ENCODE measurements at regions not wholly inside any gene's neighbourhood (a gene's known extent, or its start where the extent isn't known, plus 50 kb on each side); places are given as distances from the start of the nearest gene placed in this dataset.
A peak's percentile ranks its signal among the peaks of the same experiment; 100 is the strongest.
"Not testable (repeated sequence)": the region's sequence is repeated elsewhere in the genome, so short reads cannot be mapped to it uniquely, and the experiment has no call there.

DNA sequence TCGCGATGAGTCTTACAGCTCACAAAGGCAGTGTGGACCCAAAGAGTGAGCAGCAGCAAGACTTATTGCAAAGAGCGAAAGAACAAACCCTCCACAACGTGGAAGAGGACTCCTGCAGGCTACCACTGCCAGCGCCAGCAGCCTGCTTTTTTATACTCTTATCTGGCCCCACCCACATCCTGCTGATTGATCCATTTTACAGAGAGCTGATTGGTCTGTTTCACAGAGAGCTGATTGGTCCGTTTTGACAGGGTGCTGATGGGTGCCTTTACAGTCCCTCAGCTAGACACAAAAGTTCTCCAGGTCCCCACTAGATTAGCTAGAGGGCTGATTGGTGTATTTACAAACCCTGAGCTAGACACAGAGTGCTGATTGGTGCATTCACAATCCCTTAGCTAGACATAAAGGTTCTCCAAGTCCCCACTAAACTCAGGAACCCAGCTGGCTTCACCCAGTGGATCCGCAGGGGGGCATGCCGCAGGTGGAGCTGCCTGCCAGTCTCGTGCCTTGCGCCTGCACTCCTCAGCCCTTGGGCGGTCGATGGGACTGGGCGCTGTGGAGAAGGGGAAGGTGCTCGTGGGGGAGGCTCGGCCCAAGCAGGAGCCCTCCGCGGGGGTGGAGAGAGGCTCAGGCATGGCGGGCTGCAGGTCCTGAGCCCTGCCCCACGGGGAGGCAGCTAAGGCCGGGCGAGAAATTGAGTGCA lies 75.7 kb downstream of the QDPR start:
- not testable (repeated sequence) for DNase-seq (ENCODE audit: low read depth in 2 of 2)

GRCh38 chr4:17433827-17434226 lies 78.1 kb downstream of the QDPR start:
- DNase-seq (ENCODE audit: low read depth in 2 of 2) = no peak

DNA sequence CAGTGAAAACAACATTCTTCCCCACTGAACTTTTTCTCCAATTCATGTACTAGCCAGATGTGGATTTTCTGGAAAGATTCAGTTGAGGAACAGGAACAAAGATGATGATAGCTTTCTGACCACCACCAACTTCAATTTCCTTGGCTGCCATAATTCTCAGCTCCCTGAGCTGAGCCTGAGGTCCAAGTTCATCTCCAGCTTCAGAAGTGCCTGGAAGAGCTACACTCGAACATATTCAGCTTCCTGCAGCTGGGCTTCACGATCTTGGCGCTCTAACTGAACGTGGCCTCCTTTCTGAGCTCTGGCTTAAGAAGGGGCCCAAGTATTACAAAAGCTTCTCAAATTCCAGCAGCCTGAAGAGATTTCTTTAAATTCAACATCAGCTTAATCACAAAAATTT lies 83.9 kb downstream of the QDPR start:
- no peak for DNase-seq (ENCODE audit: low read depth in 2 of 2)

DNA sequence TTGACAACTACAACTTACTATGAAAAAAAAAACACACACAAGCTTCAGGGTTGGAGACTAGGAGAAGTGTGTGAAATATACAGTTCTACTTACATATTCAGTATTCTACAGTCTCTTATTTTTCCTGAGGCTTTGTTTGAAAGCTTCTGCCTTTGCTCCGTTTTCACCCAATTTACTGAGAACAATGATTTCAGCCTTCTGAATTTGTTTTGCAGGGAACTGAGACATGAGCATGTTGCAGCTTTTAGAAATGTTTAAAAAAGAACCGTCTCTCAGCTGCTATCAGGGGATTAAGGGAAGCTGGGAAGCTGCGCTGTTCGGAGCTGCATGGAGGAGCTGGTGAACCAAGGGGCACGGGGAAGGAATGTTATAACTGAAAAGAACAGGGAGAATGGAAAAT lies 85.7 kb downstream of the QDPR start:
- no peak for DNase-seq (ENCODE audit: low read depth in 2 of 2)

- DNase-seq (ENCODE audit: low read depth in 2 of 2) = no peak
Measured at GRCh38 chr4:17418010-17418409, 93.9 kb downstream of the QDPR start.

- no peak for DNase-seq (ENCODE audit: low read depth in 2 of 2)
Measured at GRCh38 chr4:17414392-17414791, 97.5 kb downstream of the QDPR start.

DNA sequence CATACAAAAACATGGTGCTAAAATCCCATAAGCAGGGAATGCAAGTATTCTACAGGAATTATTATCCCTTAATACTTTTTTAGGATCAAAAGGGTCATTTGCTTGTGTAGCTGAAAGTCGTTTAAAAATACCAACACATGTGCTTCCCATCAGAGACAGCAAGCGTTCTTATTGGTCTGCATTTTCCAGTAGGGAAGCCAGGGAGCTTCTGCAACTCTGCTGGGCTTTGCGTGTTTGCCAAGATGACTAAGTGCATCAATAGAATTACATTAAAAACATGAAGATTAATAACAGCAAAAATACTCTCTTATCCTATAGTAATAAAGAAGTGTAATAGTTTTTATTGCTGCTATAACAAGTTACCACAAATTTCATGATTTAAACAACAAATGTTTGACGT lies 111.2 kb downstream of the QDPR start:
- no peak for DNase-seq (ENCODE audit: low read depth in 2 of 2)

- DNase-seq (ENCODE audit: low read depth in 2 of 2) = no peak
Measured at GRCh38 chr4:17398805-17399204, 113.1 kb downstream of the QDPR start.

- DNase-seq (ENCODE audit: low read depth in 2 of 2) = no peak
Measured at GRCh38 chr4:17398035-17398434, 113.9 kb downstream of the QDPR start.

- DNase-seq (ENCODE audit: low read depth in 2 of 2) = no peak
Measured at GRCh38 chr4:17397611-17398010, 114.3 kb downstream of the QDPR start.

DNA sequence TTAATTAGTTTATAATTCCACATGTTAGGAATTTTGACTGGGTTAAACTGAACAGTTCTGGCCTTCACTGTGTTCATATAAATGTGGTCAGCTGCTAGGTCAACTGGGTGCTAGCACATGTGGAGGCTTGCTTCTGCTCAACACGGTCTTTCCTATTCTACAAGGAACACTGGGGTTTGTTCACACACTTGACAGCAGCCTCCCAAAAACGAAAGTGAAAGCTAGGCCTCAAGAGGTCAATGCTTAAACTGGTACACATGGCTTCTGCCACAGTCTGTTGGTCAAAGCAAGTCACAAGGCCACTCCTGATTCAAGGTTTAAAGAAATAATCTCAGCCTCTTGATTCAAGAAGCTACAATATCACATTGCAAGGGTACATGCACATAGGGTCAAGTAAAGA lies 126.5 kb downstream of the QDPR start:
- DNase-seq (ENCODE audit: low read depth in 2 of 2) = no peak

- DNase-seq (ENCODE audit: low read depth in 2 of 2) = no peak
Measured at GRCh38 chr4:17380347-17380746, 131.5 kb downstream of the QDPR start.

DNA sequence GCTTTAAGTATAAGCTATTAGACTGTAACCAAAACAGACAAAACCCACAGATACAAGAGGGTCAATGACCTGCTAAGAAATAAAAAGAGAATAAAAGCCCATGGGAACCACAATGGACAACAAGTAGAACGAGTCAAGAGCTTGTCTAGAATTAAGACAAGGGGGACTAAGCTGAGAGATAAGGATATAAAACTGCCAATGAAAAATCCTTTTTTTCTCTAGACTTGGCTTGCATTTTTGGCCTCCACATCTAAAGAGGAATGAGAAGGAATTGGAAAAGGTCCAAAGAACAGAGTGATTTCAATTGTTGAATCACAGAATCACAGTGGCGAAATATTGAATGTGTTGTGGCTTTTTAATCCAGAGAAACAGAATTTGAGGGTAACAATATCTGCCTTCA lies 135.7 kb downstream of the QDPR start:
- no peak for DNase-seq (ENCODE audit: low read depth in 2 of 2)

GRCh38 chr4:17373666-17374065 lies 138.2 kb downstream of the QDPR start:
- DNase-seq (ENCODE audit: low read depth in 2 of 2) = no peak

DNA sequence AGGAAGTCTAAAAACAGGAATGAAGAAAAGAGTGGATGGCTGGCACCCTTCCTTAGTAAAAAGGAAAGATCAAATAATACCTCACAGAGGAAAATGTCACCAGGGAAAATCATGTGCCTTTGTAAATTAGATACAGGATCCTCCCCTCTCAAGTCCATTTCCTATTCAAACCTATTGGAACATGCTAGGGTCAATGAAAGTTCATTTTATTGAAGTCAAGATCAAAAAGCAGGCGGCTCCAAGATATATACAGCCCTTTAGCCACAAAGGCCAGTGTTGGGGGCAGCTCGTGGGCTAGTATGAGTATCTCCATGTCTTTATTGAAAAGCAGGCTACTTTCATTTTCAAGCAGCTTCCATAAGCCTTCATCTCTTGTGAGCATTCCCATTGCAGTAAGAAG lies 141.1 kb downstream of the QDPR start:
- no peak for DNase-seq (ENCODE audit: low read depth in 2 of 2)

DNA sequence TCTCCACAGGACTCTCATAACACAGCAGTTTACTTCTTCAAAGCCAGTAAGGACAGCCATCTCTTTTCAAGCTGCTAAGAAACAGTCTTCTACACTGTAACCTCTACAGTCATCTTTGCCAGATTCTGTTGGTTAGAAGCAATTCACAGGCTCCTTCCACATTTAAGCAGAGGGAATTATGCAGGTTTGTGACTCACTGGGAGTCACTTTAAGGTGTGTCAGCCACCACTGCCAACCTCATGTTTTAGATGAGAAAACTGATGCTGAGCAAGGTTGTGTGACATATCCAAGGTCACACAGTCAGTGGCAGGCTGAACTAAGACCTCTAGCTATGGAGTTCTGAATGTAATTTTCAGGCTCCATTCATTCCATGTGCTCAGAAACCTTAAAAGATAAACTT lies 143.5 kb downstream of the QDPR start:
- DNase-seq (ENCODE audit: low read depth in 2 of 2) = no peak

GRCh38 chr4:17367201-17367600 lies 144.7 kb downstream of the QDPR start:
- no peak for DNase-seq (ENCODE audit: low read depth in 2 of 2)

DNA sequence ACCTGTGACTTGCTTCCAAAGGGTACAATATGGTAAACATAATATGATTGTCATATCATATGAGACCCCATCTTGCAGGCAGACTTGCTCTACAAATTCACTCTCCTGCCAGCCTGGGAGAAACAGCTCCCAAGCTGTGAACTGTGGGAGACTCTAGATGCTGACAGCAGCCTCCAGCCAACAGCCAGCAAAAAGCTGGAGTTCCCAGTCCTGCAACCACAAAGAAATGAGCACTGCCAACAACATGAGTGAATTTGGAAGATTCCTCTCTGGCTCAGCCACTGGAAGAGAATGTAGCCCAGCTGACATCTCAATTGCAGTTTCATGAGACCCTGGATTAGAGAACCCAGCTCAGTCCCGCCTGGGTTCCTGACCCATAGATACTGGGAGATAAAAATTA lies 145.4 kb downstream of the QDPR start:
- DNase-seq (ENCODE audit: low read depth in 2 of 2) = no peak

- no peak for DNase-seq (ENCODE audit: low read depth in 2 of 2)
Measured at GRCh38 chr4:17362430-17362829, 149.5 kb downstream of the QDPR start.

GRCh38 chr4:17358241-17358640 lies 153.6 kb downstream of the QDPR start:
- no peak for DNase-seq (ENCODE audit: low read depth in 2 of 2)

DNA sequence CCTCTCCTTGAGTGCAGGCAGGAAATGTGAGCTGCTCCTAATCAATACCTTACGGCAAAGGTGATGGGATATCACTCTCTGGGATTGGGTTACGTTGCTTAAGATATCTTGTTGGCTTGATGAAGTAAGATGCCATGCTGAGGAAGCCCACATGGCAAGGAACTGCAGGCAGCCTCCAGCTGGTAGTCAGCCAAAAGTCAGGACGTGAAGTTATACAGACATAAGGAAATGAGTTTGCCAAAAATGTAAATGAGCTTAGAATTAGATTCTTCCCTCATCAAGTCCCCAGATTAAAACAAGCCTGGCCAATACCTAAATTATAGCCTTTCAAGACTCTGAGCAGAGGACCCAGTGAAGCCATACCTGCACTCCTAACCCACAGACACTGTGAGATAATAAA lies 155.0 kb downstream of the QDPR start:
- DNase-seq (ENCODE audit: low read depth in 2 of 2) = no peak

DNA sequence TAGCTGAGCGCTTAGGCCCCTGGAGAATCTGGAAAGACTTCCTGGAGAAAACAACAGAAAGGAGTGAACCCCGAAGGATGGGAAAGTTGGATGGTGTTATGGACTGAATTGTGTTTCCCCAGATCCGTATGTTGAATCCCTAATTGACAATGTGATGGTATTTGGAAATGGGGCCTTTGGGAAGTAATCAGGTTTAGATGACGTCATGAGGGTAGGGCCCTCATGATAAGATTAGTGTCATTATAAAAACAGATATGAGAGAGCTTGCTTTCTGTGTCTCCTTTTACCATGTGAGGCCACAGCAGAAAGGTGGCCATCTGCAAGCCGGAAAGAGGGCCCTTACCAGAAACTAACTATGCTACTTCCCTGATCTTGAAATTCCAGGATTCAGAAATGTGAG lies 159.5 kb downstream of the QDPR start:
- no peak for DNase-seq (ENCODE audit: low read depth in 2 of 2)

DNA sequence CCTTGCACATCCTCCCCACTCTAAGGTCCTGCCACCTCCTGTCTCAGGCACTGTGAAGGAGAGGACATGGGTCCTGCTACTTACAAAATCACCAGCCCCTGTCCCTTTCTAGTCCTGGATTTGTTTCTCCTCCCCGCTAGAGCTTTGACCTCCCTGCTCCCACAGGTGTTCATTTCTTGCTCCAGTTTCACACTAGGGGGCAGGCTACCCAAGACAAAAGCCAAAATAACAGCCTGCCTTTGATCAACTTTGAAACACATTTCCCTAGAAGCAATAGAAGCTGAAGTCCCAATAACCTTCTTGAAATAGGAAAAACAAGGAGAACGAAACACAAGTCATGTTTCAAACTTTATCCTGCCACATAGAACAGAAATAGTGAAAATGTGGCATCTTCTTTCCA lies 164.4 kb downstream of the QDPR start:
- peak in 1 of 2 donors; percentile 14 for DNase-seq (ENCODE audit: low read depth in 2 of 2)

DNA sequence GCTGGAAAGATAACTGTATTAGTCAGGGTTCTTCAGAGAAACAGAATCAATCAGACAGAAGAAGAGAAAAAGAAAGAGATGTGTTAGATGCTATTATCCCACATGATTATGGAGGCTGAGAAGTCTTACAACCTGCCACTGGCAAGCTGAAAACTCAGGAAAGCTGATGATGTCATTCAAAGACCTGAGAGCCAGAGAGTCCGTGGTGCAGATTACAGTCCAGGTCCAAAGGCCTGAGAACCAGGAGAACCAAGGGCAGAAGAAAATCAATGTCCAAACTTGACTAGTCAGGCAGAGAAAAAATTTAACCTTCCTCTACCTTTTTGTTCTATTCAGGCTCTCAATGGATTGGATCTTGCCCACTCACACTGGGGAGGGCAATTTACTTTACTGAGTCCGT lies 172.5 kb downstream of the QDPR start:
- DNase-seq (ENCODE audit: low read depth in 2 of 2) = no peak
